GM18520 (cell line): ENCODE measurements at regions not wholly inside any gene's neighbourhood (a gene's known extent, or its start where the extent isn't known, plus 50 kb on each side); places are given as distances from the start of the nearest gene placed in this dataset.
"Not testable (repeated sequence)": the region's sequence is repeated elsewhere in the genome, so short reads cannot be mapped to it uniquely, and the experiment has no call there.

Experiments
- ATAC-seq: cut with Tn5 transposase; IDR thresholded peaks from one replicate; pipeline ENCODE4 v1.9.1; 2021; ENCODE audit not compliant: unreplicated experiment

DNA sequence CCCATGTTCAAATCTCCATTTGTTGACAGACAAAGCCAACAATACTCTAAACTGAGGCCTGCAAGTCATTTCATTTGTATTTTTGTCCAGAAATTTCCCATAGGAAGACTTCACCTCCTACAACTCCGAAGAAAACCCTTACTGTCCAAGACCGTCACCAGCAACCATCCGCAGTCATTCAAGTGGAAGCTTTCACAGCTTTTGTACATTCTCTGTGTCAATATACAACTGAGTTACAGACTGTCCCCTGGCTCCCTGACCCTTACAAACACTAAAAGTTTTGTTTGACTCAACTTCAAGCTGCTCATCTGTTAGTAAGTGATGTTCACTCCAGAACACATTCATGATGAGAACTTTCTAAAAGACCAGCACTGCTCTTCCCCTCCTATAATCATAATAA lies 210.1 kb downstream of the DEPDC1B start:
- no peak for ATAC-seq

DNA sequence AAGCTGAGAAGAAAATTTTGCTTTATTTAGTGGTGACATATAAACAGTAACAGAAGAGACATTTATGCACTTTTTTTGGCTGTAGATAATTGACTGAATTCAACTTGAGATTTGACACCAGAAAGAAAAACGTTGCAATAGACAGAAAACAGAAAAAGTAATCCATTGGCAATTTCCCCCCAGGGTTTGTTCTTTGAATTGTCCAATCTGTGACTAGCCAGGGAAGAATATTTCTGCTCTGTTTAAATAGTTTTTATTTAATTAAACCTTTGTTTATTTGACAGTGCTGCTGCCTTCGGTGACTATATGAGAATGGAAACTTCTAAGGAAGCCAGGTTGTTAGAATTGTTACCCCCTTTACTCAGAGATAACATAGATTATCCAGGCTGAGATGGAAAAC lies 210.6 kb downstream of the DEPDC1B start:
- no peak for ATAC-seq

DNA sequence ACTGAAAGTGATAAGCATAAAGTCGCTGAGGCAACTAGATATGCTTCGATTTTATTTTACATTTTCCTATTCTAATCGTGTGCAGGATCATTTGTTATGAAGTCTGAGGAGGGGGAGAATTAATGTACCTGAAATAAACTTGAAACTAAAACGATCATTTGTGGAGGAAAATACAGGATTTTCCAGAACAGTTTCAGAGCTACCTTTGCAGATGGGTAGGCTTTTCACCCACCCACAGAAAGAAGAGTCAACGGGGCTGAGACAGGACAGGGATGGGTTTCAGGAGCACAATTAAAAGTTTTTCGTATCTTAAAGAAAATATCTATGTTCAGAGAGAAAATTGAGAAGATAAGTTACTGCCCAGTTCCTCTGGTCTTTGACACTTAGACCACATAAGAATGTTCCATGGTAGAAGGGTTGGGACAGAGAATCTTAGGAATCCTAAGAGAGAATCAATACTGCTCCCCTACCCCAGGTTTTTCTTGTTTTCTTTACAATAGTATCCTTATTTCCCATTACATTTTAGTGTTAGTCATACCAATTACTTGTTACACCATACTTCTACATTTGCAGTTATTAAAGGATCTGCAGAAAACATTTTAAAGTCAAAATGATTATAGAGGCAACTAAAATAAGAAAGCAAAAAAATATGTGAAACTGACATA lies 211.4 kb downstream of the DEPDC1B start:
- no peak for ATAC-seq

DNA sequence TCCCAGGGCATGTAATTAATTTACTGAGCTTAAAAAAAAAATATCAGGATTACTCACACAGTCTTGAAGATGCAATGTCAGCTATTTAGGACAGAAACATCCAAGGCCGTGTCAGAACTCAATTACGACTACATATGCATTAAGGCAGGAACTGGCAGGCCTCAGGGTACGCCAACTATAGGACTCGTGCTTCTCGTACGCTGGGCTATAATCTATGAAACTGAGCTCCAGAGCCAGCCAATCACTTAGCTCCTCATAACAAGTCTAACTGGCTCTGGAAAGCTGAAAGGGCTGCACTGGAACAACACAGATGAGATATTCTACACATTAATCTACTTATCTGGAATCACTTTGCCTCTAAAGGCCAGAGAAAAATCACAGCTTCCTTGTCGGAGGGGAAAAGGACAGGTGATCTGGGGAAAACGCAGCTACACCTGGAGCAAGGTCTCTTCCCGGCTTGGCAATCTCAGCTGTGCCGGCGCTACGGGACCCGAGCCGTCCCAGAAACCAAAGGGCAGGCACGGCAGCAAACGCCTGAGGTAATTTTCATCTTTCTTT lies 212.0 kb downstream of the DEPDC1B start:
- ATAC-seq = no peak

DNA sequence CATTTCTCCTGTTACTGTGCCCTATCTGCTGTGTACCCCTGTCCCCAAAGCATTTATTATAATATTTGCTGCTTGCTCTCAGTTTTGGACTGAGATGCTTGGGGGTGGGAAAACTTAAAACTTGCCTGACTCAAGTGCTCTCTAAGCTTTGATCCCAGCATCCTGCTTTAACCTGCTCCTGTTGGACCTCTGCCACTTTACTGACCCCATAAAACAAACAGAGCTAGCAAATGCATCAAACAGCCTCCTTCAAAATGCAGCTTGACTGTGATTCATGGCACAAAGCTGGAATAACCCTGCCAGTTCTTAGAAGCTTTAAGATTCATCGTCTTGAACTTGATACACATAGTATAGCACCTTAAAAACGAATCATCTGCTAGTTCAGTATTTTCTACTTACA lies 212.5 kb downstream of the DEPDC1B start:
- ATAC-seq = no peak

DNA sequence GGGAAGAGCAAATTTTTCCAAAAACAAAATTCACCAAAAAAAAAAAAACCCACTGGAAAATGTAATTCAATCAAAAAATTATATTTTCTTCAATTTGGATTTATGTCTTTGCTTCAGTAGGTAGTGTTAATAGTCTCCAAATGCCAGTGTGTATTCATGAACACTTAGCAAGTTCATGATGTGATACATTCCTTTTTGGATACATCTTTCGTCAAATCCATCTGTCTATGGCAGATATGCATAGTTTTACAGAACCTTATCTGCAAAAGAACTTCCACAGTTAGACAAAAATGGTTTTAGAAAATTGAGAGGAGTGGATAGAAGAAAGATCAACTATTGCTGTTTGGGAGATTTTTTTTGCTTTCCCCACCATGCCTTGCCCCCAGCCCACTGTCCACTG lies 214.6 kb downstream of the DEPDC1B start:
- no peak for ATAC-seq

DNA sequence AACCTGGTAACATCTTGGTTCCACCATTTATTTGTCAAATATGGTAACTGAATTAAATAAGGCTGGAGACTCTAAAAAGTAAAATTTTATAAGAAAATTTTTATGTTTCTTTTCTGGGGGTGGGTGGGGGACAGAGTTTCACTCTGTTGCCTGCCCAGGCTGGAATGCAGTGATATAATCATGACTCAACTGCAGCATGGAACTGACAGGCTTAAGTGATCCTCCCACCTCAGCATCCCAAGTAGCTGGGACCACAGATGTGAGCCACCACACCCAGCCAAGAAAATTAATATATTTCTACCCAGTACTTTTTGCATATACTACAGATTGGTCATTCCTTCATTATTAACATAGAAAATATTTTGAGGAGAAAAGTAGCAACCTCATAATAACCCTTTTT lies 216.9 kb downstream of the DEPDC1B start:
- ATAC-seq = no peak

DNA sequence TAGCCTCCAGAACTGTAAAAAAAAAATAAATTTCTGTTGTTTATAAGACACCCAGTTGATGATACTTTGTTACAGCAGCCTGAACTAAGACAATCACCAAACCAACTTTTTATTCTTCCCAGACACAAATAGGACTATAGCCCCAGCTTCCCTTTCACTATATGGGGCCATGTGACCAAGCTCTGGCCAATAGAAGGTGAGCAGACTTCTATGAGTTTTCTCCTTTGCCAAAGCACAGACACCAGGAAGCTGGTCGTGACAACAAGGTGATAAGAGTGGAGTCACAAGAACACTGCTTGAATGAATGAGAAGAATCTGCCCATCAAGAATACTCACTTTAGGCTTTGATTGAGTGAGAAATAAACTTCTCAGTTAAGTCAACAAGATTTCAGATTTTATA lies 217.7 kb downstream of the DEPDC1B start:
- ATAC-seq = no peak

DNA sequence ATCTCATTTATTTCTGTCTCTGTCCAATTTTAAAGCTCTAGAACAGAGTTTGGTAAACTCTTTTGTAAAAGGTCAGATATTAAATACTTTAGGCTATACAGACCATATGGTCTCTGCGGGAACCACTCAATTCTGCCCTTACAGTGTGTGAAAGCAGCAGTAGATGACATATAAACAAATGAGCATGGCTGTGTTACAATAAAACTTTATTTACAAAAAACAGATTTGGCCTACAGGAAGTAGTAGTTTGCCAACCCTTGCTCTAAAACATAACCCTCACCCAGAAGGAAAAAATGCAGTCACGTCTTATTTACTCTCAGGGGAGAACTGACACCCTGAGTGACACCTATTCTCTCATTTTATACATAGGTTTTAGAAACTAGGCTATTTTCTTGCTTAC lies 220.4 kb downstream of the DEPDC1B start:
- ATAC-seq = no peak

DNA sequence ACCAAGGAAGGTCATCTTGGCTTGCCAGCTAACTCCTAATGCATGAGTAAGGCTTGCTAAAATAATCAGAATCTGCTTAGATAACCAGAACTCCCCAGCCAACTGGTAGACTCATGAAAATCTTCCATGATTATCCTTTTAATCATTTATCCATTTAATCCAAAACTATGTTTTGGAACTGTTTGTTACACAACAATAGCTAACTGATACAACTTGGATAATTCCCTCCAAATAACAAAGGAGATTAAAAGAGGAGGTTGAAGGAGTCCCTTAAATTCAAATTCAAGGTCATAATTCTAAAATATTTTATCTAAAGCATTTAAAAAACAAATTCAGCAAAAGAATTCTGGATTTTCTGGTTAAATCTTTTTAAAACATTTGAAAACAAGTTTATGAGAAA lies 222.1 kb downstream of the DEPDC1B start:
- ATAC-seq = no peak

DNA sequence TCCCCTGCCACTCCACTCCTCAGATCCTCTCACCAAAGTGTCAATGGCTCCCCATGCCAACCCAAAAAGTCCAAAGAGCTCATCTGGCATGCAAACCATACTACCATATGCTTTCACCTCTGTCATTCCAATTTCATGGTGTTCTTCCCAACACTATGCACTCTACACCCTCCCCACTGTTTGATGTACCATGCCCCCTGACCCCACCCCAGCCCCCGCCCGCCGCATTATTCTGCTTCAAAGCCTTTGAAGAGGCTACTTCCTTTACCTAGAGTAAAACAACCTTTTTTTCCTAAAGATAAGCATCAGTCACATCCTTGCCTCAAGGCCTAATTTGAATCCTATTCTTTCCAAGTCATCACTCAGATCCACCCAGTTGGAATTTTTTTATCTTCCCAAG lies 226.3 kb downstream of the DEPDC1B start:
- ATAC-seq = no peak

DNA sequence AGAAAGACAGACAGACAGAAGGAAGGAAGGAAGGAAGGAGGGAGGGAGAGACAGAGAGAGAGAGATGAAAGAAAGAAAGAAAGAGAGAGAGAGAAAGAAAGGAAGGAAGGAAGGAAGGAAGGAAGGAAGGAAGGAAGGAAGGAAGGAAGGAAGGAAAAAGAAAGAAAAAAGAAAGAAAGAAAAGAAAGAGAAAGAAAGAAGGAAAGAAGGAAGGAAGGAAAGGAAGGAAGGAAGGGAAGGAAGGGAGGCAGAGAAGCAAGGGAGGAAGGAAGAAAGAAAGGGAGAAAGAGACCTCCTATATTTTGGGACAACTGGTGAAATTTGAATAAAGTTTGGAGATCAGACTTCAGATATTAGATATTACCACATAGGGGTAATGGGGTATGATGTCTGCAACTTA lies 226.9 kb downstream of the DEPDC1B start:
- ATAC-seq = not testable (repeated sequence)

DNA sequence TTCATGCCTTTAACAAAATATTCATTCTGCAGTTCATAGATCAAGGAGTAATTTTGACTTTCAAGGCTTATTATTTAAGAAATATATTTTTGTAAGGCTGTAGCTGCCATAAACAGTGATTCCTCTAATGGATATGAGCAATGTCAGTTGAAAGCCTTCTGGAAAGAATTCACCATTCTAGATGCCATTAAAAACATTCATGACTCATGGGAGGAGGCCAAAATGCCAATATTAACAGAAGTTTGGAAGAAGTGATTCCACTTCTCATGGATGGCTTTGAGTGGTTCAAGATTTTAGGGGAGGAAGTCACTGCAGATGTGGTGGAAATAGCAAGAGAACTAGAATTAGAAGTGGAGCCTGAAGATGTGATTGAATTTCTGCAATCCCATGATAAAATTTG lies 229.1 kb downstream of the DEPDC1B start:
- no peak for ATAC-seq

DNA sequence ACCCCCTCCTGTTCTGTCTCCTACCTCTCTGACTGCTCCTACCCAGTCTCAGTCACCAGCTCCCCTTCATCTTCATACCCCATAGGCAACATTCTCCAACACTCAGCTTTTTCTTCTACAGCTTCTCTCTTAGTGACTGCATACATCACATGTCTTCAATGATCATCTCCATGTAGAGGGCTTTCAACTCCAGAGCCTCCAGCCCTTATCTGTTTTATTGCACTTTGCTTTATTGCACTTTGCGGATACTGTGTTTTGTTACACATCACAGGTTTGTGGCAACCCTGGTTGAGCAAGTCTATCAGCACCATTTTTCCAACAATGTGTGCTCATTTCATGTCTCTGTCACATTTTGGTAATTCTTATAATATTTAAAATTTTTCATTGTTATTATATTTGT lies 230.7 kb downstream of the DEPDC1B start:
- ATAC-seq = no peak

DNA sequence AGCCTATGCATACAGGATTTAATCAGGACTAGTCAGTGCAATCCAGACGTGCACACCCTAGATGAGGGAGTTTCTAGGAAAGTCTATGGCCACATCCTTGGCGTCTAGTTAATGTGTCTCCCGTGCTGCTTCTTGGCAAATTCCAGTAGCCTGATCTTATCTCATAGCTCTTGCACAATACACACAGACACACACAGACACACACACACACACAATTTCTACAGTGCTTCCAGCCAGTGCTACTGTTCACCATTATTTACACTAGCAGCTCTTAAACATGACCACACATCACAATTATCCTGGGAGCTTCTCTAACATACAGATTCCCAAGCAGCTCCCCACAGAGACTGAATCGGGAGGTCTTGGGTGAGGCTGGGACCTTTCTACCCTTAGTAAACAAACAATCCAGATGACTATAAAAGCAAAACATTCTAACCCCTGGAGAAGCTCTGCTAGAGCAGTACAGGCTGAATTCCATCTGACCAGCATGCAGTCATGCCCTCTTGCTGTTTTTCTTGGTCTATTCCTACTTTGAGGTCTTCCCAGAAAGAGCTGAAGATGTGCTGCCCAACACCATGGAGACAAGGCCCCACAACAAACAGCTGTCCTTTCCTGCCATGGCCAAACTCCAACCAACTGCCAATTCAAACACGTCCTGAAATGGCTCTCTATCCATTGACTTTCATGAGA lies 236.6 kb downstream of the DEPDC1B start:
- ATAC-seq = no peak

DNA sequence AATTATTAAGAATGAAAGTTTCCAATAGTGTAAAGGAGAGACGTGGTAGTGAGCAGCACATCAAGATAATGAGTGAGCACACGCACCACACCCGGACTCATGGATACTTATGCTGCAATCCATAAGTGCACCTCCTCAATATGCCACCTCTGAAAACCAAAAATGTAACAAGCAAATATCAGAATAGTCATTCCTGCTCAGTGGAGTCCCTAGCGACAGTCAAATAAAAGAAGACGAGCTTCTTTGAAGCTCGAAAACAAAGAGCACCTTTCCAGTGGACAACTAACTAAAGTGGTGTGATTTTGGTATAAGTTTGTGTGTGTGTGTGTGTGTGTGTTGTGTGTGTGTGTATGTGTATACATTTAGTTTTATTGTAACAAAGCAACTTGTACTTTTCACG lies 241.3 kb downstream of the DEPDC1B start:
- no peak for ATAC-seq

DNA sequence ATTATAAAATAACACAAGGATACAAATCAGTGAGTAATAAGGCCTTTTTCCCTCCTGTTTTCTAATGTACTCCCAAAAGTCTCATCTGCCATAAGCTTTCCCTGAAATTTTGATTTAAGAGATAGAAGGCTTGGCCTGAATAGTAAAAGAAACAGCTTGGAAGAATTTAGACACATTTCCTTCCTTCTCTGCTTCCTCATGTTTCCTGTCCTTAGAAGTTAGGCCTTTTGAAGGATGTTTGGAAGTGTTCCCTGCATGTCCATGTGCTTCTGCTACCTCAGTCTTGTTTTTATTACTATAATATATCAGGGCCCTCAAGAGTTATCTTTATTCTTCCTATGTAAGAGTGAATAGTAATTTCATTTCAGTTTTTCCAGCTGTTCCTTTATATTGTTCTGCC lies 242.7 kb downstream of the DEPDC1B start:
- no peak for ATAC-seq

DNA sequence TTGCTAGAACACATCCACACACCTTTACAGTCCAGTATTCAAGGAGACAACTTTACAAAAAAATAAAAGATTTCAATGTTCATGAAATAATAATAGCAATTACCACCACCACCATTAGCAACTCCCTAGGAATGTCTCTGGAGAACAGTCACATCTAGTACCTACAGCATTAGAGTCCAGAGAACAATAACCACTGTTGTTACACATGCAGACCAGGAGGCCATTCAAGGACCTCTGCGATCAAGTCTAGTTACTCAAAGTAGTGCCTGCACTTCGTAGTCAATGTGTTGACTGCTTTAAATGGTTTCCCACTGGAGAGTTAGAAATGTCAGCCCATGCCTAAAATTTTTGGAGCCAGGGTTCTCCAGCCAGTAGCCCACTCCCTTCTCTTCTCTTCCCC lies 244.4 kb downstream of the DEPDC1B start:
- no peak for ATAC-seq

DNA sequence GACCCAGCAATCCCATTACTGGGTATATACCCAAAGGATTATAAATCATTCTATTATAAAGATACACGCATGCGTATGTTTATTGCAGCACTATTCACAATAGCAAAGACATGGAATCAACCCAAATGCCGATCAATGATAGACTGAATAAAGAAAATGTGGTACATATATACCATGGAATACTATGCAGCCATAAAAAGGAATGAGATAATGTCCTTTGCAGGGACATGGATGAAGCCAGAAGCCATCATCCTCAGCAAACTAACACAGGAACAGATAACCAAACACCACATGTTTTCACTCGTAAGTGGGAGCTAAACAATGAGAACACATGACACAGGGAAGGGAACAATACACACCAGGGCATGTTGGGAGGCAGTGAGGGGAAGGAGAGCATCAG lies 245.7 kb downstream of the DEPDC1B start:
- ATAC-seq = not testable (repeated sequence)

DNA sequence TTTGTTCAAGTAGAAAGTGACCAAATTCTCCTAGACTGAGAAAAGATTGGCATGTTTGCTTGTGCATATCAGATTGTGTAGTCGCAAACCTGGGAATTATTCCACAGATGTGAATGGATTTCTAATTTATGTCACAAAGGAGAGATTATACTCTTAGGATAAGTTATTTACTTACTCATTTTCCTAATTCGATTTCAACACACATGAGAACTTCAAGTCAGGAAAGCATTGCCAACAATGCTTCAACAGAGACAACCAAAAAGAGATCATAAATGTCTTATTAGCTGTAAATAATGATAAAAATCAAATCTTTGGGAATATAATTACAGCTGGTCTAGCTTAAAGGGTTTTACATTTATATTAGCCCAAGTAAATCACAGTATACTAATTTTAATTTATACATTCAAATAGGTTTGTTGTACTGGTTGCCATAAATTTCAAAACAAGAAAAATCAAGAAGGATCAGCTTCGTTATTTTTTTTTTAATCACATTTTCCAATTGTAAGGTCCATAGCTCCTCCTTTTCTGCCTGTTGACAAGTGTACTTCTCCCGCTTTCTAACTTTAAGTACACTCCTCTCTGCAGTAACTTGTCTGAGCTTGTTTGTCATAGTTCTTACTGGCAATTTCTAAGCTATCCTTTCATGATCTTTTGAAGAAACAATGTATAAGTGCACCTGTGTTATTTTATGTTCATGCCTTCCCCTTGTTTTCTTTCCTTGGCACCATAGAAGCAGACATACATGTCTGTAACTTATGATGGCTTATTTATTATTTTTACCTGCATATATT lies 246.6 kb downstream of the DEPDC1B start:
- ATAC-seq = no peak

DNA sequence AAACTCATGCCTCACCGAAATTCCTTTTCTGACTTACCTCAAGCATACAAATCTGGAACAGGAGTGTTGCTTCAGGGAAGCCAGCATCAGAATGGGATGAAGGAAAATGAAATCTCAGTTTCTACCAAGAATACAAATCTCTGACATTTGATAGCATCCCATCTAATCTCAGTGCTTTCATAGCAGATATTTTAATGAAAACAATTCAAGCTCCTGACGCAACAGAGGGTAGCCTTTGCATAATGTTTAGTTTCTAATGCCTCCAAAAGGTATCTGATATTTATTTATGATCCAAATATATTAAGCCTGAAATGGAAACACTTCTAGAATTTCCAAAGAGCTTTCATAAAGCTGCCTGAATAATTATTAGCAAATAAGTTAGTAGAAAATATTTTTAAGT lies 251.4 kb downstream of the DEPDC1B start:
- no peak for ATAC-seq

DNA sequence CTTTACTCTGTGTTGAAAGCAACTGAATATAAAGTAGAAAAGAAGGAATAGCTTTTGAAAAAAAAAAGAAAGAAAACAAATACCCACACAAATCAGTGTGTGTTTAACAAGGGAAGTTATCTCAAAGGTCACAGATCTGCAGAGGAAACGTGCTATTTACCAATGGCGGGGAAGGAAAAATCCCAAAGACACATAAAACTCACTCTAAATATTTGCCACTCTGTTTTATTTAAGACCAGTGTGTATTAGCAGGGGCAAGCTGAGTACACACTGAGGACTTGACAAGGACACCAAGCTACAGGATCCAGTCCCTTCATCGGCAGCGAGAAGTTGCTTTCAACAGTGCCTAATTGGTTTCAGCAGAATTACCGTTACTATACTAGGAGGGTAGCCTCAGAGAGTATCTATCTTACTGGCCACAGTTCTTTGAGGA lies 252.5 kb downstream of the DEPDC1B start:
- ATAC-seq = no peak
